ENCODE measurements at regions not wholly inside any gene's neighbourhood (a gene's known extent, or its start where the extent isn't known, plus 50 kb on each side); places are given as distances from the start of the nearest gene placed in this dataset.

- DNase-seq (ENCODE audit: low read depth in 1 of 2, low spot score in 2 of 2) (no peak), FAIRE-seq (no peak)
- H3K4ac ChIP-seq (replicated peaks; ENCODE audit: insufficient read length, low read depth, low read length) = no peak overlapping the region
- H2BK12ac ChIP-seq (ENCODE audit: low read depth, low read length) = no peak overlapping the region
- H3K56ac ChIP-seq (replicated peaks; ENCODE audit: insufficient read length, low read depth, low read length) = no peak overlapping the region
- no peak overlapping the region for H3K4me2 ChIP-seq (ENCODE audit: insufficient read depth in 1 of 2, low read depth in 2 of 2, low read length in 2 of 2)
- WGBS, 2 experiments (ENCODE audit: extremely low coverage in 1 of 2, insufficient coverage in 1 of 2, insufficient read length in 1 of 2, insufficient replicate concordance in 2 of 2, low coverage in 1 of 2, low lambda C conversion rate in 2 of 2, missing lambda C conversion rate in 1 of 2) = 94% methylated on average over 3 of the region's 3 CpGs; no CpG with 5 or more reads in 1 of the 2 experiments
- no peak overlapping the region for H2BK5ac ChIP-seq (ENCODE audit: low read depth, low read length)
- no peak overlapping the region for H4K5ac ChIP-seq (ENCODE audit: insufficient read length, low read depth, low read length)
- no peak overlapping the region for H3K4me3 ChIP-seq (ENCODE audit: extremely low read depth in 1 of 4, insufficient read depth in 2 of 4, low read depth in 3 of 4, low read length in 4 of 4)
- H3K79me2 ChIP-seq (ENCODE audit: control insufficient read depth in 1 of 2, insufficient read depth in 2 of 2, low read length in 2 of 2) = no peaks in the 10 kb centered on the region
- H2AK5ac ChIP-seq (ENCODE audit: low read depth, low read length) = no peak overlapping the region
- H3K4me1 ChIP-seq (replicated peaks in 1 of 4; ENCODE audit: control insufficient read depth in 3 of 4, insufficient read depth in 4 of 4, low read length in 3 of 4) = peaks cover 0 to 8% (median 2%) of the 10 kb centered on the region in 4 experiments; a peak in 4 of 7 replicates
- no peak overlapping the region for H3K23ac ChIP-seq (ENCODE audit: insufficient read length)
- H2AFZ ChIP-seq (ENCODE audit: low read length) = no peak overlapping the region
- no peak overlapping the region for H2BK120ac ChIP-seq (replicated peaks; ENCODE audit: low read depth, low read length)
- no peak overlapping the region for H3K18ac ChIP-seq (ENCODE audit: extremely low read depth, low read length)
- no peak overlapping the region; the same call in 1 of the 2 replicates for H4K8ac ChIP-seq (ENCODE audit: extremely low read depth, insufficient read depth, low read length)
- H2BK15ac ChIP-seq (ENCODE audit: low read length) = peak overlapping the region; percentile 4; the same call in 1 of the 2 replicates
- no peaks in the 10 kb centered on the region for H4K20me1 ChIP-seq (replicated peaks in 1 of 2; ENCODE audit: control insufficient read depth in 1 of 2, insufficient read depth in 2 of 2, low read length in 2 of 2)
- H3K14ac ChIP-seq (ENCODE audit: insufficient read length) = no peak overlapping the region
- H3K9me3 ChIP-seq (ENCODE audit: insufficient read depth in 2 of 2, low read depth in 1 of 2, low read length in 1 of 2) = no peaks in the 10 kb centered on the region
- H3K23me2 ChIP-seq (ENCODE audit: low read depth, low read length) = peaks cover 9% of the 10 kb centered on the region
- H3K27me3 ChIP-seq (replicated peaks in 1 of 4; ENCODE audit: control insufficient read depth in 3 of 4, extremely low read depth in 1 of 4, insufficient read depth in 3 of 4, low read length in 3 of 4) = peaks cover 0 to 10% (median 3%) of the 10 kb centered on the region in 4 experiments; a peak in 2 of 7 replicates
- H4K91ac ChIP-seq (replicated peaks; ENCODE audit: insufficient read length, low read length) = no peak overlapping the region
- no peak overlapping the region for H3K27ac ChIP-seq (ENCODE audit: low read depth, low read length)
- H3K79me1 ChIP-seq (ENCODE audit: low read depth, low read length) = no peaks in the 10 kb centered on the region
- CTCF ChIA-PET (ENCODE audit: partially characterized antibody) = interaction anchor here (0.9 to 2.6 kb wide), 9 partner anchors 10 to 586 kb away, joined by 3 to 7 read pairs (median 3); no protein-coding TSS in a partner anchor
- POLR2A ChIA-PET (ENCODE audit: partially characterized antibody) = interaction anchor here (1.0 kb wide), 1 partner anchor 9 kb away, joined by 3 read pairs; no protein-coding TSS in a partner anchor
- no peaks in the 10 kb centered on the region for H3K36me3 ChIP-seq (ENCODE audit: control insufficient read depth in 2 of 4, insufficient read depth in 4 of 4, low read length in 3 of 4)
- H3K9ac ChIP-seq (replicated peaks in 1 of 4; ENCODE audit: extremely low read depth in 1 of 4, low read depth in 3 of 4, low read length in 3 of 4) = no peak overlapping the region
- no peak overlapping the region for H2BK20ac ChIP-seq (ENCODE audit: low read length)
- TF ChIP-seq ATF3 (IDR thresholded peaks at IDR 0.05; ENCODE audit: insufficient read depth, low read depth, low read length) = no peak
- no peak for TF ChIP-seq BCL11A (IDR thresholded peaks at IDR 0.05; ENCODE audit: low read depth in 2 of 2, low read length in 2 of 2)
- TF ChIP-seq CTCF (IDR thresholded peaks at IDR 0.05; ENCODE audit: control extremely low read depth in 1 of 3, insufficient read depth in 1 of 3, low read depth in 1 of 3, low read length in 3 of 3) = no peak
- TF ChIP-seq CHD2 (IDR thresholded peaks at IDR 0.05; ENCODE audit: low read length) = no peak
- no peak for TF ChIP-seq PHF8 (conservative IDR thresholded peaks at IDR 0.05; ENCODE audit: low read depth, low read length)
- no peak for TF ChIP-seq MAFK (IDR thresholded peaks at IDR 0.05; ENCODE audit: low read depth, low read length)
- TF ChIP-seq TAF7 (optimal IDR thresholded peaks at IDR 0.05; ENCODE audit: borderline replicate concordance, low read depth, low read length) = no peak
- TF ChIP-seq, protein P1, sequence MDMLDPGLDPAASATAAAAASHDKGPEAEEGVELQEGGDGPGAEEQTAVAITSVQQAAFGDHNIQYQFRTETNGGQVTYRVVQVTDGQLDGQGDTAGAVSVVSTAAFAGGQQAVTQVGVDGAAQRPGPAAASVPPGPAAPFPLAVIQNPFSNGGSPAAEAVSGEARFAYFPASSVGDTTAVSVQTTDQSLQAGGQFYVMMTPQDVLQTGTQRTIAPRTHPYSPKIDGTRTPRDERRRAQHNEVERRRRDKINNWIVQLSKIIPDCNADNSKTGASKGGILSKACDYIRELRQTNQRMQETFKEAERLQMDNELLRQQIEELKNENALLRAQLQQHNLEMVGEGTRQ (IDR thresholded peaks at IDR 0.05; ENCODE audit: low read length) = no peak
Observed at GRCh38 chr6:125367036-125367782, 65.4 kb upstream of the HDDC2 start.

All from H1 (cell line).